C4-2B (cell line): ENCODE measurements at regions not wholly inside any gene's neighbourhood (a gene's known extent, or its start where the extent isn't known, plus 50 kb on each side); places are given as distances from the start of the nearest gene placed in this dataset.

Source experiments
- CTCF ChIP-seq: fragments of 450-650 bp; conservative IDR thresholded peaks from 2 replicates; pipeline ENCODE4 v1.5.1; 2017; ENCODE audit warnings: mild to moderate bottlenecking
- ZFX ChIP-seq: fragments of 450-650 bp; IDR thresholded peaks from 2 replicates; pipeline ENCODE4 v1.6.1; 2017

GRCh38 chr13:68057836-68058235 is 827.7 kb upstream of the PCDH9 start:
- TF ChIP-seq CTCF, result no peak
- no peak for TF ChIP-seq ZFX
